Right renal cortex interstitium (tissue), 3 donors: ENCODE measurements at regions not wholly inside any gene's neighbourhood (a gene's known extent, or its start where the extent isn't known, plus 50 kb on each side); places are given as distances from the start of the nearest gene placed in this dataset.
A peak's percentile ranks its signal among the peaks of the same experiment; 100 is the strongest.

Source experiments
- DNase-seq, 3 donors: peaks; one replicate each; pipeline ENCODE4 v3.0.0-alpha.2; 2013; ENCODE audit warnings: low read depth in 3 of 3, low spot score in 2 of 3

GRCh38 chr4:28117084-28117682 lies 1256.5 kb downstream of the STIM2 start:
- DNase-seq: no peak

GRCh38 chr4:28146191-28146590 lies 1285.5 kb downstream of the STIM2 start:
- DNase-seq: no peak

- no peak for DNase-seq
These were observed 1287.6 kb downstream of the STIM2 start for GRCh38 chr4:28148221-28148620.

- no peak for DNase-seq
These were observed 1289.1 kb downstream of the STIM2 start for GRCh38 chr4:28149762-28150161.

- no peak for DNase-seq
These were observed 1290.7 kb downstream of the STIM2 start for GRCh38 chr4:28151314-28151713.

GRCh38 chr4:28167411-28167810 lies 1306.8 kb downstream of the STIM2 start:
- DNase-seq: no peak

- no peak for DNase-seq
These were observed 1316.3 kb downstream of the STIM2 start for GRCh38 chr4:28176942-28177341.

- no peak for DNase-seq
These were observed 1317.0 kb downstream of the STIM2 start for GRCh38 chr4:28177641-28178040.

- no peak for DNase-seq
These were observed 1318.5 kb downstream of the STIM2 start for GRCh38 chr4:28179126-28179525.

- DNase-seq: no peak
These were observed 1348.8 kb downstream of the STIM2 start for GRCh38 chr4:28209371-28209924.

GRCh38 chr4:28211676-28212470 lies 1351.2 kb downstream of the STIM2 start:
- no peak for DNase-seq

GRCh38 chr4:28221536-28221935 lies 1360.9 kb downstream of the STIM2 start:
- DNase-seq: no peak

- peak in 1 of 3 donors; percentile 12 for DNase-seq
These were observed 1364.4 kb downstream of the STIM2 start for GRCh38 chr4:28225050-28225449.

- no peak for DNase-seq
These were observed 1365.2 kb downstream of the STIM2 start for GRCh38 chr4:28225689-28226353.

GRCh38 chr4:28226962-28227361 lies 1366.3 kb downstream of the STIM2 start:
- no peak for DNase-seq

- no peak for DNase-seq
These were observed 1367.1 kb downstream of the STIM2 start for GRCh38 chr4:28227764-28228163.

GRCh38 chr4:28228561-28229491 lies 1368.2 kb downstream of the STIM2 start:
- DNase-seq: no peak

- DNase-seq: no peak
These were observed 1371.7 kb downstream of the STIM2 start for GRCh38 chr4:28232376-28232775.

GRCh38 chr4:28232951-28233350 lies 1372.3 kb downstream of the STIM2 start:
- DNase-seq: no peak

- DNase-seq: no peak
These were observed 1373.1 kb downstream of the STIM2 start for GRCh38 chr4:28233724-28234123.
